ENCODE measurements at regions not wholly inside any gene's neighbourhood (a gene's known extent, or its start where the extent isn't known, plus 50 kb on each side); places are given as distances from the start of the nearest gene placed in this dataset.

DNA sequence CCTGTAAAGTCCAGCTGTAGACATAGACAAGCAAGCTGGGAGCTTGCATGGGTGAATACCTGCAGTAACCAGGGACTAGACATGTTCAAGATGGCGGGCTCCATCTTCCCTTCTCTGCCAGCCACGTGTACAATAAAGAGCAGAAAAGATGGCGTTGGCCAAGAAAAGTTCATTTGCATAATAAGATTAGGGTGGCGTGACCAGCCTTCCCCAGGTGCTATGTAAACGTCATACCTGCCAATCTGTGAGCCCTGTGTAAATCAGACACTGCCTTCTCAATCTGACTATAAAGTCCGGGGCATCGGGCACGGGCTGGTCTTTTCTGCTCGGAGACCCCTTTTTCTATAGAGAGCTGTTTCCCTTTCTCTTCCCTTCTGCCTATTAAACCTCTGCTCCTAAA is 101.6 kb upstream of the XPO1 start:
- TF ChIP-seq, protein P1, sequence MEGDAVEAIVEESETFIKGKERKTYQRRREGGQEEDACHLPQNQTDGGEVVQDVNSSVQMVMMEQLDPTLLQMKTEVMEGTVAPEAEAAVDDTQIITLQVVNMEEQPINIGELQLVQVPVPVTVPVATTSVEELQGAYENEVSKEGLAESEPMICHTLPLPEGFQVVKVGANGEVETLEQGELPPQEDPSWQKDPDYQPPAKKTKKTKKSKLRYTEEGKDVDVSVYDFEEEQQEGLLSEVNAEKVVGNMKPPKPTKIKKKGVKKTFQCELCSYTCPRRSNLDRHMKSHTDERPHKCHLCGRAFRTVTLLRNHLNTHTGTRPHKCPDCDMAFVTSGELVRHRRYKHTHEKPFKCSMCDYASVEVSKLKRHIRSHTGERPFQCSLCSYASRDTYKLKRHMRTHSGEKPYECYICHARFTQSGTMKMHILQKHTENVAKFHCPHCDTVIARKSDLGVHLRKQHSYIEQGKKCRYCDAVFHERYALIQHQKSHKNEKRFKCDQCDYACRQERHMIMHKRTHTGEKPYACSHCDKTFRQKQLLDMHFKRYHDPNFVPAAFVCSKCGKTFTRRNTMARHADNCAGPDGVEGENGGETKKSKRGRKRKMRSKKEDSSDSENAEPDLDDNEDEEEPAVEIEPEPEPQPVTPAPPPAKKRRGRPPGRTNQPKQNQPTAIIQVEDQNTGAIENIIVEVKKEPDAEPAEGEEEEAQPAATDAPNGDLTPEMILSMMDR (IDR thresholded peaks at IDR 0.05; ENCODE audit: low read depth, low read length, missing input control), result no peak
- TF ChIP-seq TAF1 (conservative IDR thresholded peaks at IDR 0.05) (no peak), ATF3 (IDR thresholded peaks at IDR 0.05) (no peak), GABPA (IDR thresholded peaks at IDR 0.05 in 1 of 2, conservative IDR thresholded peaks at IDR 0.05 in 1 of 2) (no peak), REST (IDR thresholded peaks at IDR 0.05) (no peak), EGR1 (IDR thresholded peaks at IDR 0.05; ENCODE audit: low read depth in 2 of 2) (no peak), ZBTB33 (IDR thresholded peaks at IDR 0.05) (no peak), NR2F2 (IDR thresholded peaks at IDR 0.05) (no peak), RAD21 (IDR thresholded peaks at IDR 0.05) (no peak), HNF4A (conservative IDR thresholded peaks at IDR 0.05) (no peak), SP1 (IDR thresholded peaks at IDR 0.05) (no peak), YY1 (IDR thresholded peaks at IDR 0.05) (no peak), FOXA1 (IDR thresholded peaks at IDR 0.05) (no peak)
- TF ChIP-seq, protein P2, sequence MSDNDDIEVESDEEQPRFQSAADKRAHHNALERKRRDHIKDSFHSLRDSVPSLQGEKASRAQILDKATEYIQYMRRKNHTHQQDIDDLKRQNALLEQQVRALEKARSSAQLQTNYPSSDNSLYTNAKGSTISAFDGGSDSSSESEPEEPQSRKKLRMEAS (IDR thresholded peaks at IDR 0.05), result no peak

All from liver (tissue), 3 donors.